HT1080 (cell line): ENCODE measurements at regions not wholly inside any gene's neighbourhood (a gene's known extent, or its start where the extent isn't known, plus 50 kb on each side); places are given as distances from the start of the nearest gene placed in this dataset.
A peak's percentile ranks its signal among the peaks of the same experiment; 100 is the strongest.
"Not testable (repeated sequence)": the region's sequence is repeated elsewhere in the genome, so short reads cannot be mapped to it uniquely, and the experiment has no call there.

Experiments
- DNase-seq: peaks from one replicate; pipeline ENCODE4 v3.0.0-alpha.2; 2015; ENCODE audit warnings: low read depth

DNA sequence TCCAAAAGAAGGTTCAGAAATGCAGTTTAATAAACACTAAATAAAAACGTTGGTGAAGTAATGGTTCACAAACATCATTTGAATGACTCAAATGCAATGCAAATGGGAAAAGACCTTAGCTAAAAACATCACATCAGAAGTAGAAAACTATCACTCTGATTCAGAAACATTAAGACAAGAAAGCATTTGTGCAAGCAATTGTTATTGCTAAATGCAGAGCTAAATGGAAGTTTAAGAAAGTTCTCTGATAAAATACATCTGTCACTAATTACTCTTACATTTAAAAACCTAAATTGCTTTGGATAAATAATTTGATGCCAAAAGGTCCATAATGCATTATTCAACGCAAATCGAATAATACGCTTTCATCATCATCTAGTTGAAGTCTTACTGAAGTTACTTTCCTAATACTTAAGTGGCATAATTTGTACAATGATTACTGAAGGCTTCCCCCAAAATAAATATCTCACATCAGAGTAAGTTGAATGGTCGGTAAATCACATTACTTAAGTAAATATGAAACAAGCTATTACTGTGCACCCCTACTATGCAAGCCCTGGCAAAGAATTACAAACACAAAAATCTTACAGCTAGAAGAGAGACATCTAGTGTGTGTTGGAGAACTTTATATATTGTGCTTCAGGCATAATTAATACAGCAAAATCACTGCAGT is 105.7 kb upstream of the KCTD1 start:
- DNase-seq: no peak

DNA sequence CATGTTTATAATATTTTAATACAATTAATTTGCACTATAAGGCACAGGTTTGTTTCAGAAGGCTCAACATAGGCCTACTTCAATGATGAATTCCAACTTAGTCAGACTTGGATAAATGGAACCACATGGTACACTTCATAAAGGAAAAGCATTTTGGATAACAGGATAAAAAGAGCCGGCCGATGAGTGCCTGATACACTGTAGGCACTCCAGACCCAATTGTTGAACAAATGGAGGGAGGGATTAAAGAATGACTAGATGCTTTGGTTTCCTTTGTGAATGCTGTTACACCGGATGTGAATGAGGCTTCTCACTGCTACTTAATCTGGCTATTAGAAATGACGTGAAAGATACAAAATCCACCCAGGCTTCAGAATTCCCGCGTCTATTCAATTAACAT is 104.1 kb upstream of the KCTD1 start:
- DNase-seq: no peak

- no peak for DNase-seq
These were observed 102.2 kb upstream of the KCTD1 start for GRCh38 chr18:26650310-26651268.

DNA sequence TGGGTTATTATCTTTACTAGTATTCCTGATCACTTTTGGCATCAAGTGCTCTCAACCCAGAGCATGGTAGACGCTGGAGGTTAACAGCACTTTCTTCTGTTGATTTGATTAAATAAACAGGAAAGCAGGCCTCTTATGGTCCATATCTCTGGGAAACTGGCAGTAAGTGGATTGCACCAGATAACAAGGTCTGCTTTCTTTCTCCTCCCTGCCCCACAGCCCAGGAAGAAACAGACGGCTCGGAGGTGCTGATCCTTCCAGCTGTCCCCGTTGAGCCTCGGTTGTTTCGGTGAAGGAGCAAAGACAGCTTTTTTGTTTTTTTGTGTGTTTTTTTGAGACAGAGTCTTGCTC is 100.8 kb upstream of the KCTD1 start:
- no peak for DNase-seq

GRCh38 chr18:26648509-26649192 is 100.3 kb upstream of the KCTD1 start:
- no peak for DNase-seq

DNA sequence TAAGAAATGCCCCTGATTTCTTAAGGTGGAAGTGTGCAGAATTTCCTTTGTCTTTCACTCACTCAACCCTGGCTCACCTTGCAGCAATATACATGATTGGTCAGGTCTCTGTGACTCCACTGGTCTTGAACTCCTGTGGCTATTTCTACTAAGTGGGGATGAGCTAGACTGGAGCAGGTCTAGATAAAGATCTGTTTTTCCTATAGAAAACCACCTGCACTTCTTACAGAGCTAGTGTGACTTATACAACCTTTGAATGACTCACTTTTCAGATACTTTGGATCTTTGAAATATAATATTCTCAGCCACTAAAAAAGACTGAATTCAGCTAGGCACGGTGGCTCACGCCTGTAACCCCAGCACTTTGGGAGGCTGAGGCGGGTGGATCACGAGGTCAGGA is 98.5 kb upstream of the KCTD1 start:
- DNase-seq: peak; percentile 11

DNA sequence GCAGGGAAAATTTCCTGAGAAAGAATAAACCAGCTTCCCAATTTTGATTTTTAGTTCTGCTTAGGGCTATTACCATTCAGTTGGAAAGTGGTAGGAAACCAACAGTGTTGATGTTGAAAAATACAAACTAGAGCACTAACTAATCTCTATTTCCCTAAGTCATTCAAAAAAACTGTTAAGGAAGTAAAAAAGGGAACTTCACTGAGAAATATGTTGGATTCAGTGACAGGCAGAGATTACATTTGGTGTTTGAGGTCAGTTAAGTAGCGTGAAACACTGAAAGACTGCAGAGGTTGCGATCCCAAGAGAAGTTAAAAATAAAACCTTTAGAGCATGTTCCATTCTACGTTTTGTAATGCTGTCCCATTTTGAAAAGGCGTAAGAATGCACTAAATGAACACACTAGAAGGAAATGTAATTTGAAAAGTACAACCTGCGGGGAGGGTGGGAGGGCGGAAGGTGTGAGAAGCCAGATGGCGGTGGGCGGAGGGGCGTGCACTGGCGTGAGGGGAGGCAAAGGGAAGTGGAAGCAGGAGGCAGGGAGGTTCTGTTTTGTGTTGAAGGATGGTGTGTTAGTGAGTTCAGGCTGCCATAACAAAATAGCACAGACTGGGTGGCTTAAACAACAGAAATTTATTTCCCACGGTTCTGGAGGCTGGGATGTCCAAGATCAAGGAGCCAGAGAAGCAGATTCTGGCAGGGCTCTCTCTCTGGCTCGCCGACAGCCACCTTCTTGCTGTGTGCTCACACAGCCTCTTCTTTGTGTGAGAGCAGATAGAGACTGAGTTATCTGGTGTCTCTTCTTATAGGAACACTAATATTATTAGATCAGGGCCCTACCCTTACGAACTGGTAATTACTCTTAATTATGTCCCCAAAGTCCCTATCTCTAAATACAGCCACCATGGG is 94.3 kb upstream of the KCTD1 start:
- no peak for DNase-seq

GRCh38 chr18:26640541-26640940 is 92.2 kb upstream of the KCTD1 start:
- DNase-seq: no peak

DNA sequence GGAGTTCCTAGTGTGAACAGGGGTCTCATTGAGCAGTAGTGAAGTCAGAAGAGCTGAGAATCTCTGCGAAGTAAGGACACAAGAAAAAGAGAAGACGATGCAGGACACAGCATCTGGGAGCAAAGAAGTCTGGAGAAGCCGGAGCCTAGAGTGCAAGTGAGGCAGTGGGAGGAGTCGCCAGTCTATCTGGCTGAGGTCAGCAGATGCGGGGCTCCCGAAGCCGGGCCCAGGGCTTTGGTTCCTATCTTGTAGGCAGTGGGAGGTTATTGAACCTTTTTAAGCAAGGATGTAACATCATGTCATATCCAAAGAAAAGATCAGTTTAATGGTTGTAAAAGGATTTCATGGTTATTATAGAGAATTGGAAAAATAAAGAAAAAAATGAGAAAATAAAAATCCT is 90.8 kb upstream of the KCTD1 start:
- no peak for DNase-seq

GRCh38 chr18:26637983-26638382 is 89.6 kb upstream of the KCTD1 start:
- no peak for DNase-seq

DNA sequence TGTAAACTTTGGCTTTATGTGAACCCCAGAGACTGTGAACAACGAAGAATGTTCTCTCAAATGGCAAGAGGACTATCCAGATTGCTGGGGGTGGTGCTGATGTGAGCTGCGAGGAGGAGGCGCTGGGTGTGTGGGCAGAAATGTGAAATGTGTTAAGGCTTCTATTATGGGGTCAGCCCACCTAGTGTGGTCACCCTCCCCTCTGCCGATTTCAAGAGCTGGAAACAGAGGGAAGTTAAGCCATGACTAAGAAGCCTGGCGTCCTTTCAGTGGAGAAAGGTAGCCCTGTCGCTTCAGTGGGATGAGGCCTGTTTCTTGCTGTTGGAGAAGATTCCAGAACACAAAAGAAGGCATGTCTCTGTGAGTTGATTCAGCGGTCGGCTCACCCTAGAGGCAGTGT is 89.0 kb upstream of the KCTD1 start:
- no peak for DNase-seq

DNA sequence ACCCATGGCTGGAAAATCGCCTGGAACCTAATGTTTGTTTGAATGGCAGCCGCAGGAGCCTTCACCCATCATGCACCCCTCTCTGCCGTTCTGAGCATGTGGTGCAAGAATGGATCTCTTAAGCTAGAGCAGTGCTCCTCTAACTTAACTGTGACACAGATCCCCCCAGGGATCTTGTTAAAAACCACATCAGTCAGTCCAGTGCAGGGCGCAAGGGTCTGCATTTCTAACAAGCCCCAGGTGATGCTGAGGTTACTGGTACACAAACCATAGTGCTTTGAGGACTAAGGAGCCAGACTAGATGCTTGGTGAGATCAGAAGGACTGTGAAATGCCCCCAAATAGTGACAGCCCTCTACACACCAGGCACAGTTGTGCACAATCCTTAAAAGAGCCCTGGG is 87.1 kb upstream of the KCTD1 start:
- DNase-seq: no peak

- DNase-seq: no peak
These were observed 86.3 kb upstream of the KCTD1 start for GRCh38 chr18:26634631-26635030.

DNA sequence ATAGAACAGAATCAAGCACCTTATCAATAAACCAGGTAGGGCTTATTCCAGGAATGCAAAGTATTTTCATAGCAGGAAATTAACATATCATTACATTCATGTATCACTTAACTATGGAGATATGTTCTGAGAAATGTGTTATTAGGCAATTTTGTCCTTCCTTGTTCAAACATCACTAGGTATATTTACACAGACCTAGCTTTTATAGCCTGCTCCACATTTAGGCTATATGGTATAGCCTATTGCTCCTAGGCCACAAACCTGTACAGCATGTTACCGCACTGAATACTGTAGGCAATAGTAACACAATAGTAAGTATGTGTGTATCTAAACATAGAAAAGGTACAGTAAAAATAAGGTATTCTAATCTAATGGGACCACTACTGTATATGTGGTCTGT is 82.8 kb upstream of the KCTD1 start:
- no peak for DNase-seq

GRCh38 chr18:26630596-26630995 is 82.2 kb upstream of the KCTD1 start:
- no peak for DNase-seq

GRCh38 chr18:26628017-26628416 is 79.7 kb upstream of the KCTD1 start:
- no peak for DNase-seq

GRCh38 chr18:26624443-26624842 is 76.1 kb upstream of the KCTD1 start:
- DNase-seq: no peak

DNA sequence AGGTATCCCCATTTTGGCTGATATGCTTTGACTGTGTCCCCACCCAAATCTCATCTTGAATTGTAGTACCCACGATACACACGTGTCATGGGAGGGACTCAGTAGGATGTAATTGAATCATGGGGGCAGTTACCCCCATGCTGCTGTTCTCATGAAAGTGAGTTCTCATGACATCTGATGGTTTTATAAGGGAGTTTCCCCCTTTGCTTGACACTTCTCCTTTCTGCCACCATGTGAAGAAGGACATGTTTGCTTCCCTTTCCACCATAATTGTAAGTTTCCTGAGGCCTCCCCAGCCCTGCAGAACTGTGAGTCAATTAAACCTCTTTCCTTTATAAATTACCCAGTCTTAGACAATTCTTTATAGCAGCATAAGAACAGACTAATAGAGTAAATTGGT is 75.0 kb upstream of the KCTD1 start:
- DNase-seq: not testable (repeated sequence)

GRCh38 chr18:26621161-26622026 is 73.0 kb upstream of the KCTD1 start:
- peak; percentile 21 for DNase-seq

DNA sequence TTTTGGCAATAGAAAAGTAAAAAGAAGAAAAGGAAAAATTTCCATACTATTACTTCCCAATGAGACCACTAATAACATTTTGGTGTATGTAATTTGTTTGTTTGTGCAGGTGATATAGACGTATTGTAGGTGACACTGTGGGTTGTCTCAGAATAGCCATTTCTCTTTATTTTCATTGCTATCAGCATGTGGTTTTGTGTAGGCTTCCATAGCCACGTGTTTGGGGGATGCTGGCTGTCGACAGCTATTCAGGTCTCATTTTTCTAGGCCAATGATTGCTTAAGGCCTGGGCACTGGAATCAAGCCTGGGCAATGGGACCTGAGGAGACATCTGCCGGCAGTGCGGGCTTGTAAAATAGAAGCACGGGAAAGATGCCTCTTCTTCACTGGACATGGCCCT is 71.0 kb upstream of the KCTD1 start:
- DNase-seq: no peak
